Endothelial cell of umbilical vein (primary cell): ENCODE measurements at regions not wholly inside any gene's neighbourhood (a gene's known extent, or its start where the extent isn't known, plus 50 kb on each side); places are given as distances from the start of the nearest gene placed in this dataset.

Experiments used
- BruUV-seq: library from RNA; stranded (reverse); fragments of 400-500 nt; replicated peaks from 2 replicates; lab custom pipeline; 2021; lab: Mats Ljungman, UMichigan
- CTCF ChIA-PET: fragments of 300-600, 350-600 bp; sonication (Branson Sonifier 250); formaldehyde crosslinking; loops from one replicate; lab custom pipeline; 2021; ENCODE audit warnings: antibody characterized with exemption, inconsistent platforms; lab: Charles Lee
- POLR2A ChIA-PET: fragments of 300-600, 350-600 bp; sonication (Branson Sonifier 250); formaldehyde crosslinking; loops from one replicate; lab custom pipeline; 2021; ENCODE audit warnings: antibody characterized with exemption, inconsistent platforms; lab: Charles Lee
- DNase-seq: peaks from one replicate; pipeline ENCODE4 v3.0.0-alpha.2; 2011; ENCODE audit warnings: low read depth, low spot score
- FAIRE-seq: peaks from 2 replicates; lab custom pipeline; 2011; peaks lifted over from hg19 to GRCh38; lab: Jason Lieb, UNC
- H2AFZ ChIP-seq: 2 replicates; pipeline ENCODE4 v1.6.0; 2012; ENCODE audit warnings: low read depth, low read length, control low read depth, inconsistent platforms
- H3K27ac ChIP-seq: 2 replicates; pipeline ENCODE4 v1.5.1; 2011; ENCODE audit warnings: low read depth, mild to moderate bottlenecking, control low read depth, low read length, moderate library complexity; ENCODE audit not compliant: insufficient read depth
- H3K27me3 ChIP-seq, 2 experiments: 2 replicates each; pipeline versions ENCODE4 v1.6.0 to v1.6.1; 2011; ENCODE audit warnings: low read length in 2 of 2, mixed read lengths in 1 of 2; ENCODE audit not compliant: control insufficient read depth in 2 of 2, insufficient read depth in 2 of 2
- H3K36me3 ChIP-seq, 2 experiments: 2 replicates in 1 of 2; 3 replicates in 1 of 2; pipeline ENCODE4 v1.5.1; 2011; ENCODE audit warnings: low read length in 2 of 2, mild to moderate bottlenecking in 1 of 2, moderate library complexity in 1 of 2; ENCODE audit not compliant: control insufficient read depth in 2 of 2, insufficient read depth in 2 of 2; ENCODE audit errors: extremely low read depth in 1 of 2
- H3K4me1 ChIP-seq: 3 replicates; pipeline ENCODE4 v1.5.1; 2011; ENCODE audit warnings: mild to moderate bottlenecking, low read length; ENCODE audit not compliant: control insufficient read depth, insufficient read depth; ENCODE audit errors: extremely low read depth
- H3K4me2 ChIP-seq: 2 replicates; pipeline ENCODE4 v1.6.1; 2011; ENCODE audit warnings: low read length, control low read depth, mixed read lengths; ENCODE audit not compliant: insufficient read depth
- H3K4me3 ChIP-seq, 3 experiments: fragments of 200-600 bp in 1 of 3; sonication (generic), shearing (Covaris generic) in 1 of 3; replicated peaks in 1 of 3; 2 replicates each; pipeline ENCODE4 v1.5.1; 2011 to 2016; ENCODE audit warnings: control low read depth in 3 of 3, low read length in 3 of 3, mild to moderate bottlenecking in 2 of 3, inconsistent platforms in 1 of 3, low read depth in 1 of 3, moderate library complexity in 1 of 3; ENCODE audit not compliant: insufficient read depth in 1 of 3
- H3K79me2 ChIP-seq: 2 replicates; pipeline ENCODE4 v1.6.0; 2012; ENCODE audit warnings: low read length, inconsistent platforms; ENCODE audit not compliant: control insufficient read depth, insufficient read depth
- H3K9ac ChIP-seq: replicated peaks from 2 replicates; pipeline ENCODE3; 2011; ENCODE audit warnings: low read length, control low read depth; ENCODE audit not compliant: insufficient read depth; ENCODE audit errors: extremely low read depth
- H3K9me1 ChIP-seq: replicated peaks from 3 replicates; pipeline ENCODE4 v1.6.0; 2011; ENCODE audit warnings: mild to moderate bottlenecking, low read length; ENCODE audit not compliant: control insufficient read depth, insufficient read depth; ENCODE audit errors: extremely low read depth
- H3K9me3 ChIP-seq: replicated peaks from 2 replicates; pipeline ENCODE4 v1.5.1; 2012; ENCODE audit warnings: low read length, inconsistent platforms; ENCODE audit not compliant: control insufficient read depth, insufficient read depth
- H4K20me1 ChIP-seq: replicated peaks from 2 replicates; pipeline ENCODE3; 2011; ENCODE audit warnings: mild to moderate bottlenecking, low read length; ENCODE audit not compliant: control insufficient read depth, insufficient read depth; ENCODE audit errors: extremely low read depth
- EZH2 ChIP-seq: IDR thresholded peaks from 2 replicates; pipeline ENCODE4 v1.6.1; 2012; ENCODE audit warnings: borderline replicate concordance, low read depth, mild to moderate bottlenecking, moderate library complexity, low read length, inconsistent platforms; ENCODE audit not compliant: severe bottlenecking
- FOS ChIP-seq: IDR thresholded peaks from 2 replicates; pipeline ENCODE4 v1.6.1; 2011; ENCODE audit warnings: mild to moderate bottlenecking, low read length, moderate library complexity, borderline replicate concordance; ENCODE audit not compliant: insufficient read depth
- JUN ChIP-seq: IDR thresholded peaks from 2 replicates; pipeline ENCODE4 v1.6.1; 2011; ENCODE audit warnings: borderline replicate concordance, low read depth; ENCODE audit not compliant: insufficient read length, insufficient read depth
- POLR2AphosphoS5 ChIP-seq: IDR thresholded peaks from 2 replicates; pipeline ENCODE4 v1.6.1; 2012; ENCODE audit warnings: low read depth, mild to moderate bottlenecking, control low read depth, low read length, moderate library complexity; ENCODE audit not compliant: insufficient read depth
- dilution Hi-C: fragments of 300-500 bp; cut with MboI; formaldehyde crosslinking; loops from one replicate; pipeline ENCODE4 v1.15.0; 2019; ENCODE audit warnings: low sequenced_read_pairs; ENCODE audit not compliant: extremely low pct_ligation_motif_present
- intact Hi-C: fragments of 100-400 bp; cut with micrococcal nuclease; formaldehyde crosslinking; loops from one replicate; pipeline ENCODE4 v1.10.0; 2022
- TF ChIP-seq, protein P1 (sequence below), 2 donors: IDR thresholded peaks; 1 replicate in 1 of 2; 2 replicates in 1 of 2; pipeline ENCODE4 v1.5.1; 2011; ENCODE audit warnings: low read length in 2 of 2, mild to moderate bottlenecking in 2 of 2, moderate library complexity in 2 of 2, control low read depth in 1 of 2, inconsistent platforms in 1 of 2, low read depth in 1 of 2; ENCODE audit not compliant: insufficient read depth in 1 of 2; ENCODE audit errors: extremely low read depth in 1 of 2
- TF ChIP-seq, protein P2 (sequence below): IDR thresholded peaks from 2 replicates; pipeline ENCODE4 v1.6.1; 2011; ENCODE audit not compliant: insufficient read depth, insufficient read length

DNA sequence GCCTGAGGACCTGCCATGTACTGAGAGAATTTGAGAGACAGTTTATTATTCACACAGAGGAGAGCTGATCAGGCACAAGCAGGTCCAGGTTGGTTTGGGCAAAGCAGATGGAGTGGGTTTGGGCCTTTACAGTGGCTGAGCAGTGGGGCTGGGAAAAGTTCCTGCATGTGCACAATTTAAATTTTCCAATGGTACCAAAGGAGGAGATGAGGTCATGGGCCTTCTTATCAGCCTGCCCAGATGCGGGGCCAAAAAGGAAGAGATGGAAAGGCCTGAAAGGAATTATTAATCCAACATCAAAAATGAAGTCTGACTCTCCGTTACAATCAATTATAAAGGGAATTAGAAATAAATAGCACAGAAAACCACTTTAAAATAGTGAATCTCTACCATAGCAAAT, 367.6 kb downstream of the TMEM135 start:
- FAIRE-seq (no peak), DNase-seq (peak; percentile 54)
- Histone ChIP-seq H3K9ac (no peak overlapping the region), H3K27ac (no peak overlapping the region), H3K4me2 (no peak overlapping the region), H2AFZ (no peak overlapping the region), H3K36me3 (no peaks in the 10 kb centered on the region), H3K9me3 (no peaks in the 10 kb centered on the region), H3K27me3 (no peaks in the 10 kb centered on the region), H3K4me3 (no peak overlapping the region), H3K79me2 (no peaks in the 10 kb centered on the region), H3K4me1 (no peaks in the 10 kb centered on the region), H3K9me1 (no peaks in the 10 kb centered on the region), H4K20me1 (no peaks in the 10 kb centered on the region)
- dilution Hi-C loops, result no loop called here
- TF ChIP-seq FOS, result no peak
- TF ChIP-seq, protein P1, sequence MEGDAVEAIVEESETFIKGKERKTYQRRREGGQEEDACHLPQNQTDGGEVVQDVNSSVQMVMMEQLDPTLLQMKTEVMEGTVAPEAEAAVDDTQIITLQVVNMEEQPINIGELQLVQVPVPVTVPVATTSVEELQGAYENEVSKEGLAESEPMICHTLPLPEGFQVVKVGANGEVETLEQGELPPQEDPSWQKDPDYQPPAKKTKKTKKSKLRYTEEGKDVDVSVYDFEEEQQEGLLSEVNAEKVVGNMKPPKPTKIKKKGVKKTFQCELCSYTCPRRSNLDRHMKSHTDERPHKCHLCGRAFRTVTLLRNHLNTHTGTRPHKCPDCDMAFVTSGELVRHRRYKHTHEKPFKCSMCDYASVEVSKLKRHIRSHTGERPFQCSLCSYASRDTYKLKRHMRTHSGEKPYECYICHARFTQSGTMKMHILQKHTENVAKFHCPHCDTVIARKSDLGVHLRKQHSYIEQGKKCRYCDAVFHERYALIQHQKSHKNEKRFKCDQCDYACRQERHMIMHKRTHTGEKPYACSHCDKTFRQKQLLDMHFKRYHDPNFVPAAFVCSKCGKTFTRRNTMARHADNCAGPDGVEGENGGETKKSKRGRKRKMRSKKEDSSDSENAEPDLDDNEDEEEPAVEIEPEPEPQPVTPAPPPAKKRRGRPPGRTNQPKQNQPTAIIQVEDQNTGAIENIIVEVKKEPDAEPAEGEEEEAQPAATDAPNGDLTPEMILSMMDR (IDR thresholded peaks at IDR 0.05; ENCODE audit: extremely low read depth in 1 of 2, insufficient read depth in 1 of 2, low read depth in 1 of 2, low read length in 2 of 2), result no peak
- TF ChIP-seq POLR2AphosphoS5, result no peak
- TF ChIP-seq, protein P2, sequence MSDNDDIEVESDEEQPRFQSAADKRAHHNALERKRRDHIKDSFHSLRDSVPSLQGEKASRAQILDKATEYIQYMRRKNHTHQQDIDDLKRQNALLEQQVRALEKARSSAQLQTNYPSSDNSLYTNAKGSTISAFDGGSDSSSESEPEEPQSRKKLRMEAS, result no peak
- TF ChIP-seq JUN, result no peak
- TF ChIP-seq EZH2, result no peak
- POLR2A ChIA-PET, result no interaction called here
- intact Hi-C loops, result no loop called here
- CTCF ChIA-PET, result no interaction called here
- no TSS peak for BruUV-seq
